GM20431 (cell line): ENCODE measurements at regions not wholly inside any gene's neighbourhood (a gene's known extent, or its start where the extent isn't known, plus 50 kb on each side); places are given as distances from the start of the nearest gene placed in this dataset.
"Not testable (repeated sequence)": the region's sequence is repeated elsewhere in the genome, so short reads cannot be mapped to it uniquely, and the experiment has no call there.

ENCODE experiments used
- in situ Hi-C: fragments of 300-500 bp; cut with MseI, MboI; formaldehyde crosslinking; loops from one replicate; pipeline ENCODE4 v1.15.0; 2020; ENCODE audit warnings: low sequenced_read_pairs; ENCODE audit not compliant: unreplicated experiment

- in situ Hi-C loops: no loop called here
Observed at GRCh38 chr15:95770196-95770595, 560.3 kb upstream of the NR2F2 start.

GRCh38 chr15:95772982-95773381 is 557.5 kb upstream of the NR2F2 start:
- in situ Hi-C loops: no loop called here

- in situ Hi-C loops: no loop called here
Observed at GRCh38 chr15:95784508-95784907, 546.0 kb upstream of the NR2F2 start.

GRCh38 chr15:95785276-95785675 is 545.2 kb upstream of the NR2F2 start:
- in situ Hi-C loops: not testable (repeated sequence)

- in situ Hi-C loops: no loop called here
Observed at GRCh38 chr15:95793231-95793630, 537.3 kb upstream of the NR2F2 start.

- in situ Hi-C loops: no loop called here
Observed at GRCh38 chr15:95795386-95795785, 535.1 kb upstream of the NR2F2 start.

GRCh38 chr15:95799286-95800200 is 531.0 kb upstream of the NR2F2 start:
- in situ Hi-C loops: no loop called here

GRCh38 chr15:95804484-95804883 is 526.0 kb upstream of the NR2F2 start:
- in situ Hi-C loops: no loop called here

- in situ Hi-C loops: no loop called here
Observed at GRCh38 chr15:95812491-95812890, 518.0 kb upstream of the NR2F2 start.

GRCh38 chr15:95814908-95815307 is 515.6 kb upstream of the NR2F2 start:
- in situ Hi-C loops: no loop called here

- in situ Hi-C loops: no loop called here
Observed at GRCh38 chr15:95816591-95816990, 513.9 kb upstream of the NR2F2 start.

- in situ Hi-C loops: no loop called here
Observed at GRCh38 chr15:95822961-95823360, 507.5 kb upstream of the NR2F2 start.

- in situ Hi-C loops: no loop called here
Observed at GRCh38 chr15:95825208-95825607, 505.3 kb upstream of the NR2F2 start.

GRCh38 chr15:95825671-95826411 is 504.7 kb upstream of the NR2F2 start:
- in situ Hi-C loops: no loop called here

GRCh38 chr15:95826412-95827195 is 503.9 kb upstream of the NR2F2 start:
- in situ Hi-C loops: no loop called here

- in situ Hi-C loops: no loop called here
Observed at GRCh38 chr15:95829062-95829461, 501.4 kb upstream of the NR2F2 start.

- in situ Hi-C loops: no loop called here
Observed at GRCh38 chr15:95830281-95830680, 500.2 kb upstream of the NR2F2 start.

- in situ Hi-C loops: no loop called here
Observed at GRCh38 chr15:95832668-95833067, 497.8 kb upstream of the NR2F2 start.

- in situ Hi-C loops: no loop called here
Observed at GRCh38 chr15:95834028-95834804, 496.3 kb upstream of the NR2F2 start.

GRCh38 chr15:95836536-95836935 is 494.0 kb upstream of the NR2F2 start:
- in situ Hi-C loops: no loop called here
